Lower lobe of right lung (tissue), 2 donors: ENCODE measurements at regions not wholly inside any gene's neighbourhood (a gene's known extent, or its start where the extent isn't known, plus 50 kb on each side); places are given as distances from the start of the nearest gene placed in this dataset.

Source experiments
- ATAC-seq, 2 donors: fragments of 200-7000 bp; cut with Tn5 transposase; one replicate each; pipeline ENCODE4 v1.9.1; 2020 to 2022; ENCODE audit warnings: mild to moderate bottlenecking in 2 of 2, moderate library complexity in 2 of 2
- DNase-seq: peaks from one replicate; pipeline ENCODE4 v3.0.0-alpha.2; 2020
- H3K27ac ChIP-seq: fragments of 200-600 bp; one replicate; pipeline ENCODE4 v1.8.0; 2022
- H3K27me3 ChIP-seq: fragments of 200-600 bp; one replicate; pipeline ENCODE4 v1.8.0; 2022; ENCODE audit warnings: low read depth
- H3K36me3 ChIP-seq: fragments of 200-600 bp; one replicate; pipeline ENCODE4 v1.8.0; 2022; ENCODE audit warnings: mild to moderate bottlenecking
- H3K4me1 ChIP-seq: fragments of 200-600 bp; one replicate; pipeline ENCODE4 v1.8.0; 2022
- H3K4me3 ChIP-seq: fragments of 200-600 bp; one replicate; pipeline ENCODE4 v1.8.0; 2022; ENCODE audit warnings: mild to moderate bottlenecking
- H3K9me3 ChIP-seq: fragments of 200-600 bp; one replicate; pipeline ENCODE4 v1.8.0; 2022
- CTCF ChIP-seq: fragments of 200-600 bp; IDR thresholded peaks from one replicate; pipeline ENCODE4 v1.8.0; 2022; ENCODE audit warnings: antibody characterized with exemption, mild to moderate bottlenecking
- intact Hi-C: fragments of 100-400 bp; cut with DNase I; formaldehyde crosslinking; loops from one replicate; pipeline ENCODE4 v1.11.0; 2022
- donor health status: DM: no; HTN: yes; CAD: no; lungs with severe emphysema.

DNA sequence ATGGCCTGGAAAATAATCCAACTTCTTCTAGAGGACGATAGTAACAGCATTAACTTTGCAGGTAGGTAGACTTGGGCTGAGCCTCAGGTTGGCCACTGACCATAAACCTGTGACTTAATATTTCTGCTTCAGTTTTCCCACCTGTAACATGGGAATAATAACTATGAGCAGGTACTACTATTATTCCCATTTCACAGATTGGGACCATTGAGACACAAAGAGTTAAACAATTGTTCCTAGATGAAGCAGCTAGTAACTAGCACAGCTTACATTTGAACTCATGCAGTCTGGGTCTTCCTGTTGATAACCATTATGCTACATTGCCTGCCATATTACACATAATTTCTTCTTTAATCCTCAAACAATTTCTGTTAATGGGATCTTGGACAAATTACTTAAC, 217.7 kb downstream of the NUAK1 start:
- Histone ChIP-seq H3K9me3 (no peaks in the 10 kb centered on the region), H3K36me3 (no peaks in the 10 kb centered on the region), H3K27me3 (no peaks in the 10 kb centered on the region), H3K4me1 (no peaks in the 10 kb centered on the region), H3K4me3 (no peak overlapping the region), H3K27ac (no peak overlapping the region)
- intact Hi-C loops: no loop called here
- ATAC-seq (no peak), DNase-seq (no peak)
- no peak for TF ChIP-seq CTCF

DNA sequence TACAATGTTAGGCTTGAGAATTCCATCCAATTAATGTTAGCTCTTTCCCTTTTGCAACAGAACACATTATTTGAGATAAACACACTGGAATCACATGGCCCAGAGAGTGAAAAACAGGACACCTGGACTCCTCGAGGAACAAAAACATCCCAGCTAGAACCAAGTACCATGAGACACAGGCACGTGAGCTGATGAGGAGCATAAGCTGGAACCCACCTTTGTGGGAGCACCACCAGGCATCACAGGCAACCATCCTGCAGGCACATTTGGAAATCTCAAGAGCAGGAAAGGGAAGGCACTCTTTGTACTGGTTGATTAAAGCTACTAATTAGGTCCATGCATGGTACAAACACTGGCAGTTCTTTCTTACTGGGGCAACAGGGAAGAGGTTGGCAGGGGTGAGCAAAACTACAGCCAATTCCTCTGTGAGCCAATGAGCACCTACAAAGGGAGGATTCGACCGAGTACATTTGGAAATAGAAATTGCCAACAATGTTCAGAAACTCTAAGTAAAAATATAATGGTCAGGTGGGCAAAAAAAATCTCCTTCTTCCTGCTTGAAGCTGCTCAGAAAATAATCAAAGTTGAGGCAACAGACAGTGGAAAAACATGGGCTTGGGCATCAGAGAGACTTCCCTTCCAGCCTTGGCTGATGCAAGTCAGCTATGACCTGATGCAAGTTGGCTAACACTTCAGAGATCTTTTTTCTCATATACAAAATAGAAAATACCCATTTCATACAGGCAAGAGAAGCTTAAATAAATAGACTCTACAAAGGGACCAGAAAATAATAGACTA, 216.7 kb downstream of the NUAK1 start:
- H3K36me3 ChIP-seq: no peaks in the 10 kb centered on the region
- ATAC-seq: no peak

GRCh38 chr12:105922670-105923102, 216.1 kb downstream of the NUAK1 start:
- no peak for TF ChIP-seq CTCF
- no peaks in the 10 kb centered on the region for H3K4me1 ChIP-seq
- DNase-seq: no peak
- no peak overlapping the region for H3K27ac ChIP-seq
- no peak overlapping the region for H3K4me3 ChIP-seq
- H3K36me3 ChIP-seq: no peaks in the 10 kb centered on the region
- H3K9me3 ChIP-seq: no peaks in the 10 kb centered on the region
- intact Hi-C loops: no loop called here
- no peak for ATAC-seq
- H3K27me3 ChIP-seq: no peaks in the 10 kb centered on the region

More for the DNA sequence above, 216.7 kb downstream of the NUAK1 start:
- TF ChIP-seq CTCF: no peak
- intact Hi-C loops: no loop called here
- Histone ChIP-seq H3K4me1 (no peaks in the 10 kb centered on the region), H3K4me3 (no peak overlapping the region), H3K27ac (no peak overlapping the region), H3K27me3 (no peaks in the 10 kb centered on the region), H3K9me3 (no peaks in the 10 kb centered on the region)
- no peak for DNase-seq

DNA sequence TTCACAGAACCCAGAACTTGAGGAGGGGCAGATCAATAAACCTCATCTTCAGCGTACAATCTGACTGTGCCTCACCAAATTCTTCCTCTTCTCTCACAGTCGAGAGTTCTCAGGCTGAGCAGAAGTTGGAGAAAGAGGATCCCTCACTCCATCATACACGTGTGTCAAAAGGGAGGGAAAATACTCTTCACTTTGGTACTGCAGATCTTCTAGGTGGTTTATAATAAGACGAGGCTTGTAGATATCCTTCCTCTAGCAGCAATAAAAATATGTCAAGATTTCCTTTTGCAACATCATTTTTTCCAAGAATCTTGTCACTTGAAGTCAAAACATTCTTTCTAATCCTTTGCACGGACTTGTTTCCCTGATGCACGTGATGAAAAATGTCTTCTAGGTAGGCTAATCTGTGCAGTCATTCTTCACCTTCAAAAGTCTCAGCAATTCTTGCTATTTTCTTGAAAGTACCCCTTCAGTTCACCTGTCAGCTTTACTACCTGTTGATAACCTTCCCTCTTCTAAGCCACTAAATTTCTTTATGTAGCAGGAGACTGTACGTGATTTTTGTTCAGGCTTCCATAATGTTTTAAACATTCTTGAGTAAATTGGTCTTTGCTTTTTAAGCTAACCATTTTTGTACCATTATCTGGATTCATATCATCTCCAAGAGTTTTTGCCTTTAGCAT, 214.1 kb downstream of the NUAK1 start:
- H3K27ac ChIP-seq: no peak overlapping the region
- intact Hi-C loops: no loop called here
- TF ChIP-seq CTCF: no peak
- H3K4me3 ChIP-seq: no peak overlapping the region
- H3K36me3 ChIP-seq: no peaks in the 10 kb centered on the region
- no peaks in the 10 kb centered on the region for H3K4me1 ChIP-seq
- no peak for ATAC-seq
- DNase-seq: no peak
- no peaks in the 10 kb centered on the region for H3K9me3 ChIP-seq
- H3K27me3 ChIP-seq: no peaks in the 10 kb centered on the region

GRCh38 chr12:105927564-105927963, 211.2 kb downstream of the NUAK1 start:
- H3K27ac ChIP-seq: no peak overlapping the region
- H3K4me1 ChIP-seq: no peaks in the 10 kb centered on the region
- ATAC-seq: no peak
- intact Hi-C loops: no loop called here
- H3K4me3 ChIP-seq: no peak overlapping the region
- no peaks in the 10 kb centered on the region for H3K27me3 ChIP-seq
- no peak for DNase-seq
- no peaks in the 10 kb centered on the region for H3K9me3 ChIP-seq
- TF ChIP-seq CTCF: no peak
- H3K36me3 ChIP-seq: no peaks in the 10 kb centered on the region
